HEK293 (cell line): ENCODE measurements at regions not wholly inside any gene's neighbourhood (a gene's known extent, or its start where the extent isn't known, plus 50 kb on each side); places are given as distances from the start of the nearest gene placed in this dataset.

Experiments used
- ZNF184 ChIP-seq: fragments of 450-650 bp; IDR thresholded peaks from 2 replicates; pipeline ENCODE4 v1.5.1; 2018; ENCODE audit warnings: missing biosample characterization, mild to moderate bottlenecking, missing genetic modification characterization
- ZNF558 ChIP-seq: fragments of 450-650 bp; formaldehyde crosslinking; IDR thresholded peaks from 2 replicates; pipeline ENCODE4 v1.5.1; 2016; ENCODE audit warnings: missing biosample characterization, missing genetic modification characterization
- ZNF561 ChIP-seq: fragments of 450-650 bp; IDR thresholded peaks from 2 replicates; pipeline ENCODE4 v1.5.1; 2018; ENCODE audit warnings: missing biosample characterization, missing genetic modification characterization, borderline replicate concordance
- ZNF610 ChIP-seq: fragments of 450-650 bp; formaldehyde crosslinking; IDR thresholded peaks from 2 replicates; pipeline ENCODE4 v1.5.1; 2016; ENCODE audit warnings: missing biosample characterization, missing genetic modification characterization, borderline replicate concordance
- TF ChIP-seq, protein P1 (sequence below): fragments of 450-650 bp; formaldehyde crosslinking; IDR thresholded peaks from 2 replicates; pipeline ENCODE4 v1.5.1; 2016; ENCODE audit warnings: missing biosample characterization, missing genetic modification characterization
- TF ChIP-seq, protein P2 (sequence below): fragments of 450-650 bp; formaldehyde crosslinking; IDR thresholded peaks from 2 replicates; pipeline ENCODE4 v1.5.1; 2016; ENCODE audit warnings: missing biosample characterization, missing genetic modification characterization
- TF ChIP-seq, protein P3 (sequence below): fragments of 450-650 bp; formaldehyde crosslinking; IDR thresholded peaks from 2 replicates; pipeline ENCODE4 v1.5.1; 2016; ENCODE audit warnings: missing biosample characterization, missing genetic modification characterization, low read depth

DNA sequence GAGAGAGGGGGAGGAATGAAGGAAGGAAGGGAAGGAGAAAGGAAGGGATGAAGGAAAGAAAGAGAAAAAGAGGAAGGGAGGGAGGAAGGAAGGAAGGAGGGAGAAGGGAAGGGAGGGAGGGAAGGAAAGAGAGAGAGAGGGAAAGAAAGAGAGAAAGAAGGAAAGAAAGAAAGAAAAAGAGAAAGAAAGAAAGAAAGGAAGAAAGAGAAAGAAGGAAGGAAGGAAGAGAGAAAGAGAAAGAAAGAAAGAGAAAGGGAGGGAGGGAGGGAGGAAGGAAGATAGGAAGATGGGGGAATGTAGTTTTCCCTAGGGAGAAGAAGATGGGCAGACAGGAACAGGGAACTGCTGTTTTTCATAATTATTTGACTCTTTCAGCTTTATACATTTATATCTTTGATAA is 115.1 kb upstream of the CXADR start:
- TF ChIP-seq ZNF558 (tag by site-specific recombination) (no peak), ZNF184 (no peak), ZNF561 (tag by site-specific recombination) (no peak), ZNF610 (tag by site-specific recombination) (no peak)
- TF ChIP-seq, protein P1, sequence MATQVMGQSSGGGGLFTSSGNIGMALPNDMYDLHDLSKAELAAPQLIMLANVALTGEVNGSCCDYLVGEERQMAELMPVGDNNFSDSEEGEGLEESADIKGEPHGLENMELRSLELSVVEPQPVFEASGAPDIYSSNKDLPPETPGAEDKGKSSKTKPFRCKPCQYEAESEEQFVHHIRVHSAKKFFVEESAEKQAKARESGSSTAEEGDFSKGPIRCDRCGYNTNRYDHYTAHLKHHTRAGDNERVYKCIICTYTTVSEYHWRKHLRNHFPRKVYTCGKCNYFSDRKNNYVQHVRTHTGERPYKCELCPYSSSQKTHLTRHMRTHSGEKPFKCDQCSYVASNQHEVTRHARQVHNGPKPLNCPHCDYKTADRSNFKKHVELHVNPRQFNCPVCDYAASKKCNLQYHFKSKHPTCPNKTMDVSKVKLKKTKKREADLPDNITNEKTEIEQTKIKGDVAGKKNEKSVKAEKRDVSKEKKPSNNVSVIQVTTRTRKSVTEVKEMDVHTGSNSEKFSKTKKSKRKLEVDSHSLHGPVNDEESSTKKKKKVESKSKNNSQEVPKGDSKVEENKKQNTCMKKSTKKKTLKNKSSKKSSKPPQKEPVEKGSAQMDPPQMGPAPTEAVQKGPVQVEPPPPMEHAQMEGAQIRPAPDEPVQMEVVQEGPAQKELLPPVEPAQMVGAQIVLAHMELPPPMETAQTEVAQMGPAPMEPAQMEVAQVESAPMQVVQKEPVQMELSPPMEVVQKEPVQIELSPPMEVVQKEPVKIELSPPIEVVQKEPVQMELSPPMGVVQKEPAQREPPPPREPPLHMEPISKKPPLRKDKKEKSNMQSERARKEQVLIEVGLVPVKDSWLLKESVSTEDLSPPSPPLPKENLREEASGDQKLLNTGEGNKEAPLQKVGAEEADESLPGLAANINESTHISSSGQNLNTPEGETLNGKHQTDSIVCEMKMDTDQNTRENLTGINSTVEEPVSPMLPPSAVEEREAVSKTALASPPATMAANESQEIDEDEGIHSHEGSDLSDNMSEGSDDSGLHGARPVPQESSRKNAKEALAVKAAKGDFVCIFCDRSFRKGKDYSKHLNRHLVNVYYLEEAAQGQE = no peak
- TF ChIP-seq, protein P2, sequence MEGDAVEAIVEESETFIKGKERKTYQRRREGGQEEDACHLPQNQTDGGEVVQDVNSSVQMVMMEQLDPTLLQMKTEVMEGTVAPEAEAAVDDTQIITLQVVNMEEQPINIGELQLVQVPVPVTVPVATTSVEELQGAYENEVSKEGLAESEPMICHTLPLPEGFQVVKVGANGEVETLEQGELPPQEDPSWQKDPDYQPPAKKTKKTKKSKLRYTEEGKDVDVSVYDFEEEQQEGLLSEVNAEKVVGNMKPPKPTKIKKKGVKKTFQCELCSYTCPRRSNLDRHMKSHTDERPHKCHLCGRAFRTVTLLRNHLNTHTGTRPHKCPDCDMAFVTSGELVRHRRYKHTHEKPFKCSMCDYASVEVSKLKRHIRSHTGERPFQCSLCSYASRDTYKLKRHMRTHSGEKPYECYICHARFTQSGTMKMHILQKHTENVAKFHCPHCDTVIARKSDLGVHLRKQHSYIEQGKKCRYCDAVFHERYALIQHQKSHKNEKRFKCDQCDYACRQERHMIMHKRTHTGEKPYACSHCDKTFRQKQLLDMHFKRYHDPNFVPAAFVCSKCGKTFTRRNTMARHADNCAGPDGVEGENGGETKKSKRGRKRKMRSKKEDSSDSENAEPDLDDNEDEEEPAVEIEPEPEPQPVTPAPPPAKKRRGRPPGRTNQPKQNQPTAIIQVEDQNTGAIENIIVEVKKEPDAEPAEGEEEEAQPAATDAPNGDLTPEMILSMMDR (tag by site-specific recombination) = no peak
- TF ChIP-seq, protein P3, sequence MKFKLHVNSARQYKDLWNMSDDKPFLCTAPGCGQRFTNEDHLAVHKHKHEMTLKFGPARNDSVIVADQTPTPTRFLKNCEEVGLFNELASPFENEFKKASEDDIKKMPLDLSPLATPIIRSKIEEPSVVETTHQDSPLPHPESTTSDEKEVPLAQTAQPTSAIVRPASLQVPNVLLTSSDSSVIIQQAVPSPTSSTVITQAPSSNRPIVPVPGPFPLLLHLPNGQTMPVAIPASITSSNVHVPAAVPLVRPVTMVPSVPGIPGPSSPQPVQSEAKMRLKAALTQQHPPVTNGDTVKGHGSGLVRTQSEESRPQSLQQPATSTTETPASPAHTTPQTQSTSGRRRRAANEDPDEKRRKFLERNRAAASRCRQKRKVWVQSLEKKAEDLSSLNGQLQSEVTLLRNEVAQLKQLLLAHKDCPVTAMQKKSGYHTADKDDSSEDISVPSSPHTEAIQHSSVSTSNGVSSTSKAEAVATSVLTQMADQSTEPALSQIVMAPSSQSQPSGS (tag by site-specific recombination) = no peak
